AG04450 (cell line): ENCODE measurements at regions not wholly inside any gene's neighbourhood (a gene's known extent, or its start where the extent isn't known, plus 50 kb on each side); places are given as distances from the start of the nearest gene placed in this dataset.

ENCODE experiments used
- CTCF ChIA-PET: fragments of 300-600, 350-600 bp; formaldehyde crosslinking; extraction: SDS; loops from one replicate; lab custom pipeline; 2022; ENCODE audit warnings: antibody characterized with exemption, inconsistent platforms; lab: Charles Lee
- POLR2A ChIA-PET: fragments of 350-600 bp; formaldehyde crosslinking; extraction: SDS; loops from one replicate; lab custom pipeline; 2021; ENCODE audit warnings: antibody characterized with exemption, inconsistent platforms; lab: Yijun Ruan, JAX
- DNase-seq: peaks from one replicate; pipeline ENCODE4 v3.0.0-alpha.2; 2011; ENCODE audit warnings: low read depth, low spot score
- H3K27ac ChIP-seq: one replicate; pipeline ENCODE4 v1.5.1; 2012; ENCODE audit warnings: low read depth, low read length, control low read depth
- H3K27me3 ChIP-seq: one replicate; pipeline ENCODE4 v1.6.0; 2012; ENCODE audit warnings: low read length; ENCODE audit not compliant: control insufficient read depth, insufficient read depth
- H3K4me3 ChIP-seq: 2 replicates; pipeline ENCODE4 v1.5.1; 2011; ENCODE audit warnings: mild to moderate bottlenecking, low read depth, low read length, control low read depth
- H3K9me3 ChIP-seq: 2 replicates; pipeline ENCODE4 v1.5.1; 2012; ENCODE audit warnings: low read length; ENCODE audit not compliant: control insufficient read depth, insufficient read depth
- CTCF ChIP-seq: IDR thresholded peaks from 2 replicates; pipeline ENCODE4 v1.5.1; 2011; ENCODE audit warnings: low read depth, low read length, control low read depth, inconsistent platforms

- CTCF ChIA-PET, result no interaction called here
- Histone ChIP-seq H3K27ac (no peak overlapping the region), H3K9me3 (0 out of 2 replicates have a peak, but pooled peaks cover 3% of the 10 kb centered on the region), H3K27me3 (no peaks in the 10 kb centered on the region), H3K4me3 (no peak overlapping the region)
- POLR2A ChIA-PET, result no interaction called here
- TF ChIP-seq CTCF, result no peak
- DNase-seq, result no peak
These were observed 730.5 kb upstream of the CCDC179 start for GRCh38 chr11:23590596-23591308.

- no peak overlapping the region for H3K4me3 ChIP-seq
- CTCF ChIA-PET, result no interaction called here
- H3K9me3 ChIP-seq, result no peaks in the 10 kb centered on the region
- TF ChIP-seq CTCF, result no peak
- POLR2A ChIA-PET, result no interaction called here
- H3K27me3 ChIP-seq, result no peaks in the 10 kb centered on the region
- H3K27ac ChIP-seq, result no peak overlapping the region
- no peak for DNase-seq
These were observed 734.5 kb upstream of the CCDC179 start for GRCh38 chr11:23594755-23595154.

GRCh38 chr11:23604966-23605365, 744.7 kb upstream of the CCDC179 start:
- peak; percentile 43 for DNase-seq
- ChIA-PET CTCF (interaction anchor here (0.9 to 1.4 kb wide), 2 partner anchors 65 to 584 kb away, joined by 4 to 5 read pairs; no protein-coding TSS in a partner anchor), POLR2A (no interaction called here)
- Histone ChIP-seq H3K4me3 (no peak overlapping the region), H3K9me3 (no peaks in the 10 kb centered on the region), H3K27me3 (no peaks in the 10 kb centered on the region), H3K27ac (no peak overlapping the region)
- no peak for TF ChIP-seq CTCF

GRCh38 chr11:23606191-23606590, 745.9 kb upstream of the CCDC179 start:
- ChIA-PET CTCF (no interaction called here), POLR2A (no interaction called here)
- TF ChIP-seq CTCF, result no peak
- no peaks in the 10 kb centered on the region for H3K9me3 ChIP-seq
- H3K27ac ChIP-seq, result no peak overlapping the region
- no peak overlapping the region for H3K4me3 ChIP-seq
- H3K27me3 ChIP-seq, result no peaks in the 10 kb centered on the region
- no peak for DNase-seq

- H3K9me3 ChIP-seq, result no peaks in the 10 kb centered on the region
- no peak overlapping the region for H3K4me3 ChIP-seq
- no peak overlapping the region for H3K27ac ChIP-seq
- POLR2A ChIA-PET, result no interaction called here
- TF ChIP-seq CTCF, result no peak
- no peaks in the 10 kb centered on the region for H3K27me3 ChIP-seq
- DNase-seq, result no peak
- CTCF ChIA-PET, result no interaction called here
These were observed 751.5 kb upstream of the CCDC179 start for GRCh38 chr11:23611726-23612125.
